ENCODE measurements at regions not wholly inside any gene's neighbourhood (a gene's known extent, or its start where the extent isn't known, plus 50 kb on each side); places are given as distances from the start of the nearest gene placed in this dataset.
"Not testable (repeated sequence)": the region's sequence is repeated elsewhere in the genome, so short reads cannot be mapped to it uniquely, and the experiment has no call there.

- not testable (repeated sequence) for H3K36me3 ChIP-seq (ENCODE audit: control insufficient read depth, insufficient read depth, low read length); H3K27me3 ChIP-seq (ENCODE audit: control insufficient read depth, insufficient read depth, low read length); H3K4me3 ChIP-seq (ENCODE audit: low read depth, low read length); DNase-seq (ENCODE audit: low read depth); FAIRE-seq
These were observed 74.9 kb upstream of the MTLN start for GRCh38 chr2:110287253-110287652.

DNA sequence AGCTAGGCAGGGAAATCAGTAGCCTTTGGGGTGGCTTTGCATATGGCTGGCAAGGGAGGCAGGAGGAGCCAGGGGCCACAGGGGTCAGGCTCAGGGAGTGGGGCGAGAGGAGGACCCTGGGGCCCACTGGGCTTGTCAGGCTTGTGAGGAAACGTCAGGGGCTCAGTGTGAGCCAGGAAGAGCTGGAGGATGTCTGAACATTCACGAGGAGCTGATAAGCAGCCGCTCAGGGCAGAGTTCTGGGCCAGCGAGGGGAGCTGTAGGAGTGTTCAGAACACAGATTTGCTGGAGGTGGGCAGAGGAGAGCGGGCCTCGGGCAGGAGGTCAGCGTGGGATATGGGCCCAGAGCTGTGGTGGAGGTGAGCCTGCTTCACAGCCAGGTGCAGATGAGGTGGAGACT, 72.7 kb upstream of the MTLN start:
- not testable (repeated sequence) for DNase-seq (ENCODE audit: low read depth); H3K36me3 ChIP-seq (ENCODE audit: control insufficient read depth, insufficient read depth, low read length); FAIRE-seq; H3K27me3 ChIP-seq (ENCODE audit: control insufficient read depth, insufficient read depth, low read length); H3K4me3 ChIP-seq (ENCODE audit: low read depth, low read length)

DNA sequence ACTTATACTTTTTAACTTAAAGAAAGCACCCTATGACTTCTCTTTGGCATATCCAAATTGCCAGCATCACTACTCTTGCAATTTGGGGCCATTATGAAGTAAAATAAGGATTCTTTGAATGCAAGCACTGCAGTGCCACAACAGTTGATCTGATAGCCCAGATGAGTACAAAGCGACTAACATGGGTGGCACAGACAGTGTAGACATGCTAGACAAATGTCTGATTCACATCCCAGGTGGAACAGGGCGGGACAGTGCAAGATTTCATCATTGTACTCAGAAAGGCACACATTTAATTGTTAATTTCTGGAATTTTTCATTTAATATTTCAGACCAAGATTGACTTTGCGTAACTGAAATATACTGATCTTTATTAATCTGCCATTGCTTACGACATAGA, 68.5 kb upstream of the MTLN start:
- not testable (repeated sequence) for H3K4me3 ChIP-seq (ENCODE audit: low read depth, low read length); FAIRE-seq

DNA sequence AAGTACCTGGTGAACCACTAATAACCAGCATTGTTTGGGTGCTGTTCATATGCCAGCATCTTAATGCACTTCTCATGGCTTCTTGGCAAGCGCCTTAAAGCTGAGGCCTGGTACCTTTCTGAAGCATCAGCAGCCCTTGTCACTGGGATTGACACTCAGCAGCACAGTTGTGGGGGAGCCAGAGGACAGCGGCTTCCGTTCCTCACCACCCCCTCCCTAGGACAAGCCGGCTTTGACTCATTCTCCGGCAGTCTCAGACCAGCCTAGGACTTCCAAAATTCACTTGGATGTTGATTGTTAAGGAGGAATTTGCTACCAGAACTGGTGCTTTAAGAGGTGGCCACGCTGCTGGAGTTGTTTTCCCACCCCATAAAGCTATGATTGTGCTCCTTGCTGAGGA, 64.7 kb upstream of the MTLN start:
- H3K4me3 ChIP-seq (ENCODE audit: low read depth, low read length); H3K27me3 ChIP-seq (ENCODE audit: control insufficient read depth, insufficient read depth, low read length); FAIRE-seq; H3K36me3 ChIP-seq (ENCODE audit: control insufficient read depth, insufficient read depth, low read length); DNase-seq (ENCODE audit: low read depth): not testable (repeated sequence)

More for the DNA sequence above, 68.5 kb upstream of the MTLN start:
- not testable (repeated sequence) for DNase-seq (ENCODE audit: low read depth); H3K27me3 ChIP-seq (ENCODE audit: control insufficient read depth, insufficient read depth, low read length); H3K36me3 ChIP-seq (ENCODE audit: control insufficient read depth, insufficient read depth, low read length)

GRCh38 chr2:110276092-110276491, 63.7 kb upstream of the MTLN start:
- not testable (repeated sequence) for FAIRE-seq; H3K36me3 ChIP-seq (ENCODE audit: control insufficient read depth, insufficient read depth, low read length); H3K27me3 ChIP-seq (ENCODE audit: control insufficient read depth, insufficient read depth, low read length); DNase-seq (ENCODE audit: low read depth); H3K4me3 ChIP-seq (ENCODE audit: low read depth, low read length)

DNA sequence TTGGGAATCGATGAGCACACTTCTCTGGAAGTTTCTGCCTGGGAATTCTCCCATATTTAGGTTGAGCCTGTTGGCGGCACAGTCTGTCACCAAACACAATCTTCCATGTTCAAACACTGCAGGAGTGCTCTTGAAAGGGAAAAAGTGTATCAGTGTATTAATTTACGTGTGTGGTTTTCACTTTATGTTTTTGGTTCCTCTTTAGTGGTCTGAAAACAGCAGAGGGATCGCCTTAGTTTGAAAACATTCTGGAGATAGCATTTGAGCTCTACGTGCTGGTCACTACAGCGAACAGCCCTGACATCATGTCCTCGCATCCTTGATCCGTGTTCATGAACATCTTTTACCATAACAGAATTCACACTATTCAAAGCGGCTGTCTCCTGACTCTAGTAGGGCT, 57.3 kb upstream of the MTLN start:
- not testable (repeated sequence) for H3K4me3 ChIP-seq (ENCODE audit: low read depth, low read length); H3K27me3 ChIP-seq (ENCODE audit: control insufficient read depth, insufficient read depth, low read length); DNase-seq (ENCODE audit: low read depth); FAIRE-seq; H3K36me3 ChIP-seq (ENCODE audit: control insufficient read depth, insufficient read depth, low read length)

- not testable (repeated sequence) for H3K27me3 ChIP-seq (ENCODE audit: control insufficient read depth, insufficient read depth, low read length); FAIRE-seq; H3K36me3 ChIP-seq (ENCODE audit: control insufficient read depth, insufficient read depth, low read length); DNase-seq (ENCODE audit: low read depth); H3K4me3 ChIP-seq (ENCODE audit: low read depth, low read length)
These were observed 55.6 kb upstream of the MTLN start for GRCh38 chr2:110267828-110268407.

GRCh38 chr2:110264804-110265203, 52.5 kb upstream of the MTLN start:
- FAIRE-seq; H3K27me3 ChIP-seq (ENCODE audit: control insufficient read depth, insufficient read depth, low read length); H3K36me3 ChIP-seq (ENCODE audit: control insufficient read depth, insufficient read depth, low read length); DNase-seq (ENCODE audit: low read depth); H3K4me3 ChIP-seq (ENCODE audit: low read depth, low read length): not testable (repeated sequence)

GRCh38 chr2:110264076-110264681, 51.8 kb upstream of the MTLN start:
- H3K4me3 ChIP-seq (ENCODE audit: low read depth, low read length); H3K27me3 ChIP-seq (ENCODE audit: control insufficient read depth, insufficient read depth, low read length); DNase-seq (ENCODE audit: low read depth); H3K36me3 ChIP-seq (ENCODE audit: control insufficient read depth, insufficient read depth, low read length); FAIRE-seq: not testable (repeated sequence)

GRCh38 chr2:110263462-110263861, 51.1 kb upstream of the MTLN start:
- H3K27me3 ChIP-seq (ENCODE audit: control insufficient read depth, insufficient read depth, low read length); H3K4me3 ChIP-seq (ENCODE audit: low read depth, low read length); H3K36me3 ChIP-seq (ENCODE audit: control insufficient read depth, insufficient read depth, low read length); FAIRE-seq; DNase-seq (ENCODE audit: low read depth): not testable (repeated sequence)
